SU-DHL-6 (cell line): ENCODE measurements at regions not wholly inside any gene's neighbourhood (a gene's known extent, or its start where the extent isn't known, plus 50 kb on each side); places are given as distances from the start of the nearest gene placed in this dataset.

Source experiments
- H2AFZ ChIP-seq: fragments of 200-600 bp; sonication (generic); 2 replicates; pipeline ENCODE4 v1.6.1; 2014; ENCODE audit warnings: low read depth, mild to moderate bottlenecking, moderate library complexity, mixed read lengths, antibody characterized with exemption, low read length; ENCODE audit not compliant: severe bottlenecking
- H3F3A ChIP-seq: fragments of 200-600 bp; shearing (Covaris generic); 2 replicates; pipeline ENCODE4 v1.6.0; 2016; ENCODE audit warnings: antibody characterized with exemption, mild to moderate bottlenecking; ENCODE audit not compliant: insufficient read depth
- H3K27ac ChIP-seq: fragments of 200-600 bp; sonication (generic); 2 replicates; pipeline ENCODE4 v1.5.1; 2016; ENCODE audit warnings: low read depth, mild to moderate bottlenecking, low read length, moderate library complexity, mixed read lengths
- H3K27me3 ChIP-seq: fragments of 200-600 bp; sonication (generic), shearing (Covaris generic); 2 replicates; pipeline ENCODE4 v1.6.0; 2014; ENCODE audit warnings: mild to moderate bottlenecking, low read length
- H3K36me3 ChIP-seq: fragments of 200-600 bp; sonication (generic); 2 replicates; pipeline ENCODE4 v1.6.1; 2014; ENCODE audit warnings: mild to moderate bottlenecking, low read length, mixed read lengths
- H3K4me2 ChIP-seq: fragments of 300-600, 200-600 bp; shearing (Covaris generic), sonication (generic); 2 replicates; pipeline ENCODE4 v1.6.0; 2014; ENCODE audit warnings: low read length, low read depth, mild to moderate bottlenecking; ENCODE audit not compliant: poor library complexity, severe bottlenecking
- H3K4me3 ChIP-seq: fragments of 200-600 bp; sonication (generic); 2 replicates; pipeline ENCODE4 v1.5.1; 2014; ENCODE audit warnings: antibody characterized with exemption, low read length, mild to moderate bottlenecking, mixed read lengths; ENCODE audit not compliant: insufficient read depth, poor library complexity, severe bottlenecking
- H3K79me2 ChIP-seq: fragments of 200-600 bp; sonication (generic); 2 replicates; pipeline ENCODE4 v1.6.1; 2014; ENCODE audit warnings: mild to moderate bottlenecking, low read length, moderate library complexity; ENCODE audit not compliant: insufficient read depth
- H3K9ac ChIP-seq: fragments of 200-600 bp; sonication (generic); 2 replicates; pipeline ENCODE4 v1.7.0; 2014; ENCODE audit warnings: mild to moderate bottlenecking, low read length
- H3K9me2 ChIP-seq: fragments of 200-600 bp; sonication (generic); replicated peaks from 2 replicates; pipeline ENCODE4 v1.6.1; 2014; ENCODE audit warnings: low read length; ENCODE audit not compliant: insufficient read depth
- H3K9me3 ChIP-seq: fragments of 200-600 bp; sonication (generic); 2 replicates; pipeline ENCODE4 v1.6.1; 2014; ENCODE audit warnings: low read length, mixed read lengths; ENCODE audit not compliant: insufficient read depth
- H4K20me1 ChIP-seq: fragments of 200-600 bp; sonication (generic); 2 replicates; pipeline ENCODE4 v1.6.1; 2014; ENCODE audit warnings: low read depth, mild to moderate bottlenecking, antibody characterized with exemption, low read length, moderate library complexity, mixed read lengths
- EZH2phosphoT487 ChIP-seq: fragments of 200-600 bp; sonication (generic), shearing (Covaris generic); conservative IDR thresholded peaks from 2 replicates; pipeline ENCODE4 v1.6.1; 2018; ENCODE audit warnings: mild to moderate bottlenecking, antibody characterized with exemption, low read length, moderate library complexity, mixed read lengths
- TF ChIP-seq, protein P1 (sequence below): fragments of 200-600 bp; sonication (generic); IDR thresholded peaks from one replicate; pipeline ENCODE4 v1.5.1; 2017; ENCODE audit warnings: antibody characterized with exemption, mild to moderate bottlenecking, low read length, moderate library complexity; ENCODE audit not compliant: insufficient read depth, poor library complexity, severe bottlenecking

DNA sequence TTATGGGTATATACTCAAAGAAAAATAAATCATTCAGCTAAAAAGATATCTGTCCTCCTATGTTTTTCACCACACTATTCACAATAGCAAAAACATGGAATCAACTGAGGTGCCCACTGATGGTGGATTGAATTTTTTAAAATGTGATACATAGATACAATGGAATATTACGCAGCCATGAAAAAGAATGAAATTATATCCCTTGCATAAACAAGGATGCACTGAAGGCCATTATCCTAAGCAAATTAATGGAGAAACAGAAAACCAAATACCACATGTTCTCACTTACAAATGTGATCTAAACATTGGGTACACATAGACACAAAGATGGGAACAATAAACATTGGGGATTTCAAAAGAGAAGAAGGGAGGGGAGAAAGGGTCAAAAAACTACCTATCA, 964.2 kb upstream of the IGFBP7 start:
- no peaks in the 10 kb centered on the region for H3K27me3 ChIP-seq
- no peaks in the 10 kb centered on the region for H3K79me2 ChIP-seq
- no peaks in the 10 kb centered on the region for H3K36me3 ChIP-seq
- no peak overlapping the region for H3K9ac ChIP-seq
- no peaks in the 10 kb centered on the region for H3K9me3 ChIP-seq
- H3K27ac ChIP-seq: no peak overlapping the region
- no peak for TF ChIP-seq EZH2phosphoT487
- TF ChIP-seq, protein P1, sequence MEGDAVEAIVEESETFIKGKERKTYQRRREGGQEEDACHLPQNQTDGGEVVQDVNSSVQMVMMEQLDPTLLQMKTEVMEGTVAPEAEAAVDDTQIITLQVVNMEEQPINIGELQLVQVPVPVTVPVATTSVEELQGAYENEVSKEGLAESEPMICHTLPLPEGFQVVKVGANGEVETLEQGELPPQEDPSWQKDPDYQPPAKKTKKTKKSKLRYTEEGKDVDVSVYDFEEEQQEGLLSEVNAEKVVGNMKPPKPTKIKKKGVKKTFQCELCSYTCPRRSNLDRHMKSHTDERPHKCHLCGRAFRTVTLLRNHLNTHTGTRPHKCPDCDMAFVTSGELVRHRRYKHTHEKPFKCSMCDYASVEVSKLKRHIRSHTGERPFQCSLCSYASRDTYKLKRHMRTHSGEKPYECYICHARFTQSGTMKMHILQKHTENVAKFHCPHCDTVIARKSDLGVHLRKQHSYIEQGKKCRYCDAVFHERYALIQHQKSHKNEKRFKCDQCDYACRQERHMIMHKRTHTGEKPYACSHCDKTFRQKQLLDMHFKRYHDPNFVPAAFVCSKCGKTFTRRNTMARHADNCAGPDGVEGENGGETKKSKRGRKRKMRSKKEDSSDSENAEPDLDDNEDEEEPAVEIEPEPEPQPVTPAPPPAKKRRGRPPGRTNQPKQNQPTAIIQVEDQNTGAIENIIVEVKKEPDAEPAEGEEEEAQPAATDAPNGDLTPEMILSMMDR: no peak
- H3K4me2 ChIP-seq: no peak overlapping the region
- H3F3A ChIP-seq: no peaks in the 10 kb centered on the region
- no peak overlapping the region for H3K4me3 ChIP-seq
- H3K9me2 ChIP-seq: no peaks in the 10 kb centered on the region
- H2AFZ ChIP-seq: no peak overlapping the region
- H4K20me1 ChIP-seq: no peaks in the 10 kb centered on the region

DNA sequence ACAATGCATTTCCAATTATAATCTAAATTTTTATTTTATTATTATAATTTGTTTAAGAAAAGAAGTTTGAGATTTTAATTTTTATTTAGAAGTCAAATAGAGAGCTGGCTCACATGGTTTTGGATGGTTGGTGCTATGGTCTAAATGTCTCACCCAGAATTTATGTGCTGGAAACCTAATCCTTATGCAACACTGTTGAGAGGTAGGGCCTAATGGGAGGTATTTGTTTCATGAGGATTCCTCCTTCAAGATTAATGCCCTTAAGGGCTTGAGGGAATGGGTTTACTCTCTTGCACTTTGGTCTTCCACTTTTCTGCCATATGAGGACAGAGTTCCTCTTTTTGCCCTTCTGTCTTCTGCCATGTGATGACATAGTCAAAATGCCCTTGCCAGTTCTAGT, 960.5 kb upstream of the IGFBP7 start:
- Histone ChIP-seq H3K36me3 (no peaks in the 10 kb centered on the region), H3K79me2 (no peaks in the 10 kb centered on the region), H3K27ac (no peak overlapping the region), H2AFZ (no peak overlapping the region), H3F3A (no peaks in the 10 kb centered on the region), H3K4me2 (no peak overlapping the region), H4K20me1 (no peaks in the 10 kb centered on the region), H3K9me2 (no peaks in the 10 kb centered on the region), H3K27me3 (no peaks in the 10 kb centered on the region), H3K4me3 (no peak overlapping the region), H3K9me3 (no peaks in the 10 kb centered on the region), H3K9ac (no peak overlapping the region)
- no peak for TF ChIP-seq EZH2phosphoT487
- TF ChIP-seq, protein P1: no peak

DNA sequence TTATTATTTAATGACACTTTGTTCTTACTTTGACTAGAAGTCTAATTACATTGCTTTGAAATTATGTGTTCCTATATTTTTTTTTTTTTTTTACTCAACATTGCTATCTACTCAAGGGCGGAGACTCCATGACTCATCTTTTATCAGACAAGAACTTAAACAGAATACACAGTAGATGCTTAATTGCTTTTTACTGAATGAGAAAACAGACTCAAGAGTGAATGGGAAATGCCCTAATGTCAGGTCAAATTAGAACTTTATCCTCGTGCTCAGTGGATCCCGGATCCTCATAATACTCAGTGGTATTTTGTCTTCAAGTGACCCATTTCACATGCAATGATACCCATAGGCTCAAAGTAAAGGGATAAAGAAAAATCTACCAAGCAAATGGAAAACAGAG, 954.5 kb upstream of the IGFBP7 start:
- Histone ChIP-seq H3K79me2 (no peaks in the 10 kb centered on the region), H3K36me3 (no peaks in the 10 kb centered on the region), H3K9me3 (no peaks in the 10 kb centered on the region), H3K27ac (no peak overlapping the region), H3K27me3 (no peaks in the 10 kb centered on the region), H3K9ac (no peak overlapping the region), H3K9me2 (no peaks in the 10 kb centered on the region), H2AFZ (no peak overlapping the region), H3F3A (no peaks in the 10 kb centered on the region), H3K4me3 (no peak overlapping the region), H4K20me1 (no peaks in the 10 kb centered on the region), H3K4me2 (no peak overlapping the region)
- TF ChIP-seq, protein P1: no peak
- TF ChIP-seq EZH2phosphoT487: no peak
